Adrenal gland (tissue), 5 donors: ENCODE measurements at regions not wholly inside any gene's neighbourhood (a gene's known extent, or its start where the extent isn't known, plus 50 kb on each side); places are given as distances from the start of the nearest gene placed in this dataset.

Source experiments
- CTCF ChIP-seq, 6 experiments: fragments of 450-650 bp in 4 of 6; fragments of 200-600 bp in 2 of 6; sonication (generic) in 1 of 6; IDR thresholded peaks; 1 replicate in 5 of 6; 2 replicates in 1 of 6; pipeline versions ENCODE4 v1.5.1 to v1.8.0; 2016 to 2021; ENCODE audit warnings: antibody characterized with exemption in 6 of 6, mild to moderate bottlenecking in 2 of 6, moderate library complexity in 1 of 6
- POLR2A ChIP-seq, 2 donors: fragments of 450-650 bp; IDR thresholded peaks; one replicate each; pipeline ENCODE4 v1.6.1; 2017; ENCODE audit warnings: antibody characterized with exemption in 2 of 2, mild to moderate bottlenecking in 2 of 2, moderate library complexity in 1 of 2
- donor health status: DM: no; HTN: no; CAD: no.

GRCh38 chr10:91054325-91054724, 133.4 kb upstream of the ANKRD1 start:
- TF ChIP-seq CTCF (IDR thresholded peaks at IDR 0.05) (no peak), POLR2A (IDR thresholded peaks at IDR 0.05) (no peak)
